Erythroblast (primary cell): ENCODE measurements at regions not wholly inside any gene's neighbourhood (a gene's known extent, or its start where the extent isn't known, plus 50 kb on each side); places are given as distances from the start of the nearest gene placed in this dataset.
"Not testable (repeated sequence)": the region's sequence is repeated elsewhere in the genome, so short reads cannot be mapped to it uniquely, and the experiment has no call there.

Experiments used
- DNase-seq, 2 experiments: peaks; one replicate each; lab custom pipeline; 2025; lab: John Stamatoyannopoulos, UW
- GATA1 ChIP-seq: IDR thresholded peaks from 2 replicates; pipeline ENCODE4 v1.6.1; 2011; ENCODE audit warnings: low read depth, mild to moderate bottlenecking, control low read depth, low read length, moderate library complexity
- POLR2A ChIP-seq: IDR thresholded peaks from 2 replicates; pipeline ENCODE4 v1.6.1; 2011; ENCODE audit warnings: mild to moderate bottlenecking, low read length

DNA sequence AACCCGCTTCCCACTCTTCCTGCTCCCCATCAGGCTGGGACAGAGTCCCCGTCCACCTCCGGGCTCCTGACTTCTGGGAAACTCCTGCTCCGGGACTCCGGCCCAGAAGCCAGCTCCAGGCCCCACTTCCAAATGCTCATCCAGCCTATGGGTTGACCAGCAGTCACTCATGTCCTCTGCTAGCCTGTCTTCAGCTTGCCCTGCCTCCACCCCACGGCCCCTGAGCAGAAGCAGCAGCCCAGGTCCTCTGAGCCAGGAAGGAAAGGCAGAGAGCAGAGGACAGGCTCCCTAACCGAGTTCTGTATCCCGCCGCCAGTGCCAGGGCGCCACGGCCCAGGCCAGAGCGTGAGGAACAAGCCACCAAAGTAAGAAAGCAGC, 86.4 kb upstream of the ID2 start:
- DNase-seq = no peak
- no peak for TF ChIP-seq POLR2A
- no peak for TF ChIP-seq GATA1

GRCh38 chr2:8595811-8596600, 85.8 kb upstream of the ID2 start:
- no peak for TF ChIP-seq GATA1
- TF ChIP-seq POLR2A = no peak
- no peak for DNase-seq

GRCh38 chr2:8597094-8597493, 84.8 kb upstream of the ID2 start:
- no peak for DNase-seq
- TF ChIP-seq POLR2A = no peak
- no peak for TF ChIP-seq GATA1

DNA sequence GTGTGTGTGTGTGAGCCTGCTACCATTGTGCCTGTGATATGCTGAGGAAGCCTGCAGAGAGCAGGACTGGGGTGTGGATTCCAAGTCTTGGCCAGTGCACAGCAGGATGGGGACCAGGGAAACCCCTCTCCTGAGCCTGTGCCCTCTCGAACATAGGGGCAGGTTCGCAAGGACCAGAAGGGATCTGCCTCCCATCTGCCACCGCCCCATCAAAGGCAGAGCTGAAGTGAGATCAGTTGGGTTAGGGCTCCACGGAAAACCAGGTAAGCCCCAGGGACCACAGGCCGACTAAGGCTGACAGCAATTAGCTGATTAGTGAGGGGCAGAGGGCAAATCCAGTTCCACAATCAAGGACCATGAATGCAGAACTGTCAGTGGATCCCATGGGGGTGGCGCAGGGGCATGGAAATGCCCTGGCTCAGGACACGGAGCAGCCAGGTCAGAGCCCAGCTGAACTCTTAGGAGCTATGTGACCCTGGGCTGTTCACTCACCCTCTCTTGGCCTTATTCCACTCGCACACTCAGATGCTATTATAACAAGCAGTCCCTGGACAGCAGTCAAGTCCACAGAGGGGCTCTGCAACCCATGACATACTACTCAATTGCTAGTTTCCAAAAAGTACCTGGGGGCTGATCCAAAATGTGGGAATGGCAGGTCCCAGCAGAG, 84.2 kb upstream of the ID2 start:
- TF ChIP-seq POLR2A (no peak), GATA1 (no peak)

GRCh38 chr2:8598295-8599165, 83.3 kb upstream of the ID2 start:
- TF ChIP-seq POLR2A (no peak), GATA1 (no peak)
- peak; percentile 94 to 96 for DNase-seq

More for the DNA sequence above, 84.2 kb upstream of the ID2 start:
- DNase-seq = peak in 1 of 2 experiments; percentile 51

- no peak for TF ChIP-seq GATA1
- TF ChIP-seq POLR2A = no peak
- DNase-seq = no peak
Measured at GRCh38 chr2:8599421-8600242, 82.2 kb upstream of the ID2 start.

DNA sequence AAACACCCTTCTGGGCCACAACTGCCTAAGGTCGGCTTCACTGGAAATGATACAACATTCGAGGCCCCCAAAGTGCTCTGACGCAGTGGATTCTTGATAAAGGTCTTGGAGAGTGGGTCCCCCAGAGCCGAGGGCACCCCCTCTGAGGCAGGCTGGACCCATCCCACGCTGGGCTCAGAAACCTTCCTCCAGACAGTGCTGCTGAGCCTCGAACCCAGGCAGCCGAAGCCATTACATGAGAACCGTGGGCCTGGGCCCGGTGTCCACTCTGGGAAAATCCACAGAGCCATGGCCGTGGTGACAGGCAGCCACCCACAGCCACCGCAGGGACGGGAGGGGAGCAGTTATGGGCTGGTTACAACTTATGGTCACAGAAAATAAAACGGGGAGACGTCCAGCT, 81.4 kb upstream of the ID2 start:
- no peak for TF ChIP-seq POLR2A
- no peak for TF ChIP-seq GATA1

DNA sequence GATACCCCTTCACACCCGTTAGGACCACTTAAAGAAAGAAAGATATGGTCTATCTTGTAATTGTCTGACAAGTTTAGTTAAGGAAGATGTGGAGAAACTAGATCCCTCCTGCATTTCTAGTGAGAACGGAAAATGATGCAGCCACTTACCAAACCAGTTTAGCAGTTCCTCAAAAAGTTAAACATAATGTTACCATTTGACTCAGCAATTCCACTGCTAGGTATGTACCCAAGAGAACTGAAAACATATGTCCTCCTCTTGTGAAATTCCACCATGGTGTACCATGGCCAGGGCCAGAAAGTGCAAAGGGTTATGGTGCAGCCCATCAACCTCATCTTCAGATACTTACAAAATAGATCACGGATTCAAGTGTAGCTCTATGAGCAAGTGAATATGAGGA, 79.0 kb upstream of the ID2 start:
- no peak for TF ChIP-seq GATA1
- TF ChIP-seq POLR2A = no peak
- no peak for DNase-seq

More for the DNA sequence above, 81.4 kb upstream of the ID2 start:
- no peak for DNase-seq

DNA sequence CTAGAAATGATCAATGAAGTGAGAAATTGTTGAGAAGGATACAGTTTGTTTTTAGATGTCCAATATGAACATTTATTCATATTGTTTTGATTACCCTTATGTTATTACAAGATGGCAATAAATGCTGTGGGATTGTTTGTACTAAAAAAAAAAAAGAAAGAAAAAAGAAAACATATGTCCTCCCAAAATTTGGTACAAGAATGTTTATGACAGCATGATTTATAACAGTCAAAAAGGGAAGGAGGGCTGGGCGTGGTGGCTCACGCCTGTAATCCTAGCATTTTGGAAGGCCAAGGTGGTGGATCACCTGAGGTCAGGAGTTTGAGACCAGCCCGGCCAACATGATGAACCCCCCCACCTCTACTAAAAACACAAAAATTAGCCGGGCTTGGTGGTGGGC, 78.5 kb upstream of the ID2 start:
- DNase-seq = not testable (repeated sequence)

- DNase-seq = no peak
- TF ChIP-seq POLR2A (no peak), GATA1 (no peak)
Measured at GRCh38 chr2:8604262-8604661, 77.6 kb upstream of the ID2 start.

- TF ChIP-seq GATA1 (no peak), POLR2A (no peak)
- DNase-seq = no peak
Measured at GRCh38 chr2:8605351-8606065, 76.3 kb upstream of the ID2 start.

DNA sequence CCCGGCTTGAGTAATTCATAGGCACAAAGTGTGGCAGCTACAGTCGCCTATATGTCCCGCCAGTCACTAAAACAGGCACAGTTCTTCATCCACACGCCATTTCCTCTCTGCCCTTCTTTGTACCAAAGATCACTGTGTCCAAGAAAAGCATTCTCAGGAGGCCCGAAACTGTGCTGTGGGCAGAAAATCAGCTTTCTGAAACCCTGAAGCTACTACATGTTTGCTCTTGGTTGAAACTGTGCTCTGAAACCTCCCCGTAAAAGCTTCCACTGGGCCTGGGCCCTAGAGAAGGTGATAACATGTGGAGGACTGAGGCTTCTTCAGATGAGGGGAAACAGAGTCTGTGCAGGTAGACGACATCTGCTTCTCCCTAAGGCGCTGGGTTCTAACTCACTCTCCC, 75.6 kb upstream of the ID2 start:
- TF ChIP-seq POLR2A (no peak), GATA1 (no peak)

More for the DNA sequence above, 75.6 kb upstream of the ID2 start:
- DNase-seq = no peak
